ENCODE measurements at regions not wholly inside any gene's neighbourhood (a gene's known extent, or its start where the extent isn't known, plus 50 kb on each side); places are given as distances from the start of the nearest gene placed in this dataset.

DNA sequence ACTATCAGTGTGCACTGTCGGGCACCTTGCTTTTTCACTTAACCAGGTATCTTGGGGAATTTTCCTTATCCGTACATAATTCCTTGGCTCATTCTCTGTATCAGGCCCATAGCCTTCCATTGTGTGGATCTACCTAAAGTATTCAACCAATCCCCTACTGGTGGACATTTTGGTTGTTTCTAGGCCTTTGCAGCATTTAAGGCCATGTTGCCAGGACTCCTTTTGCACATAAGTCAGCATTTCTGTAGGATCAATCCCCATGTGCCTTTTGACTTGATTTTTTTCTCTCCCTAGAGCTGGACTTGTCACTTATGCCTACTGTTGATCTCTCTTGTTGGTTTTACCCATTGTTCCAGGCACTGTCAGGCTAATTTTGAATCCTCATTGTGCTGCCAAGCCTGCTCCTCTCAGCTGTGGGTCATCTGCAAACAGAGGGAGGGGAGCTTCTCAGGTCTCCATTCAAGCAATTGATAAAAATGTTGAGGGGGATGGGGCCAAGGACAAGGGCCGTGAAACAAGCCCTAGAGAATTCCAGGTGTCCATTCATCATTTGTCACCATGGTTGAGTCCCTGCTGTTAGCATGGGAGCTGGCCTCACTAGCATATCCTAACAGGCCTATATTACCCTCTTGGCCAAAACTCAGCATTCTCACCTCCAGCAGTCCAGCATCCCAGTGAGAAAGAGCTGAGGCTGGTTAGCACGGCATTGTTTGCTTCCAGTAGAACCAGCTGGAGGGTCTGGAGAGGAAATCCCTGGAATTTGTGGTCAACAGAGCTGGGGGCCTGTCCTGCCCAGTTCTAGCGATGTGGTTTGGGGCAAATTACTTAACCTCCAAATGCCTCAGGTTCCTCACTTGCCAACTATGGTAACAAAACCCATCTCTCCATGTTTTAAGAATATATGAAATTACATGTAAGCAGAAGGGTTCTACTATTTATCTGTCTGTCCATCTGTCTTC lies 178.4 kb downstream of the MRPL14 start:
- DNase-seq (no peak), ATAC-seq (ENCODE audit: insufficient read depth, low read depth) (no peak)
- Histone ChIP-seq H3K4me2 (ENCODE audit: insufficient read depth, low read length) (no peak overlapping the region), H3K9ac (ENCODE audit: low read depth, low read length) (no peak overlapping the region), H4K20me1 (ENCODE audit: insufficient read depth, low read length) (no peaks in the 10 kb centered on the region), H2AFZ (ENCODE audit: low read depth, low read length) (no peak overlapping the region), H3K27me3 (ENCODE audit: insufficient read depth, low read length, poor library complexity) (peaks cover 5% of the 10 kb centered on the region), H3K27ac (ENCODE audit: low read length) (no peak overlapping the region), H3K4me1 (ENCODE audit: insufficient read depth, low read length) (no peaks in the 10 kb centered on the region), H3K4me3 (ENCODE audit: low read depth in 1 of 2, low read length in 2 of 2) (no peak overlapping the region), H3K79me2 (ENCODE audit: insufficient read depth, low read length) (no peaks in the 10 kb centered on the region), H3K9me3 (ENCODE audit: insufficient read depth, low read length, severe bottlenecking) (peaks cover 14% of the 10 kb centered on the region), H3K36me3 (ENCODE audit: insufficient read depth, low read length) (no peaks in the 10 kb centered on the region)
- TF ChIP-seq, protein P1, sequence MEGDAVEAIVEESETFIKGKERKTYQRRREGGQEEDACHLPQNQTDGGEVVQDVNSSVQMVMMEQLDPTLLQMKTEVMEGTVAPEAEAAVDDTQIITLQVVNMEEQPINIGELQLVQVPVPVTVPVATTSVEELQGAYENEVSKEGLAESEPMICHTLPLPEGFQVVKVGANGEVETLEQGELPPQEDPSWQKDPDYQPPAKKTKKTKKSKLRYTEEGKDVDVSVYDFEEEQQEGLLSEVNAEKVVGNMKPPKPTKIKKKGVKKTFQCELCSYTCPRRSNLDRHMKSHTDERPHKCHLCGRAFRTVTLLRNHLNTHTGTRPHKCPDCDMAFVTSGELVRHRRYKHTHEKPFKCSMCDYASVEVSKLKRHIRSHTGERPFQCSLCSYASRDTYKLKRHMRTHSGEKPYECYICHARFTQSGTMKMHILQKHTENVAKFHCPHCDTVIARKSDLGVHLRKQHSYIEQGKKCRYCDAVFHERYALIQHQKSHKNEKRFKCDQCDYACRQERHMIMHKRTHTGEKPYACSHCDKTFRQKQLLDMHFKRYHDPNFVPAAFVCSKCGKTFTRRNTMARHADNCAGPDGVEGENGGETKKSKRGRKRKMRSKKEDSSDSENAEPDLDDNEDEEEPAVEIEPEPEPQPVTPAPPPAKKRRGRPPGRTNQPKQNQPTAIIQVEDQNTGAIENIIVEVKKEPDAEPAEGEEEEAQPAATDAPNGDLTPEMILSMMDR (IDR thresholded peaks at IDR 0.05; ENCODE audit: borderline replicate concordance, extremely low read depth, low read length, poor library complexity, severe bottlenecking) = no peak
- TF ChIP-seq EZH2 (IDR thresholded peaks at IDR 0.05; ENCODE audit: borderline replicate concordance, low read depth, low read length, severe bottlenecking) = no peak

DNA sequence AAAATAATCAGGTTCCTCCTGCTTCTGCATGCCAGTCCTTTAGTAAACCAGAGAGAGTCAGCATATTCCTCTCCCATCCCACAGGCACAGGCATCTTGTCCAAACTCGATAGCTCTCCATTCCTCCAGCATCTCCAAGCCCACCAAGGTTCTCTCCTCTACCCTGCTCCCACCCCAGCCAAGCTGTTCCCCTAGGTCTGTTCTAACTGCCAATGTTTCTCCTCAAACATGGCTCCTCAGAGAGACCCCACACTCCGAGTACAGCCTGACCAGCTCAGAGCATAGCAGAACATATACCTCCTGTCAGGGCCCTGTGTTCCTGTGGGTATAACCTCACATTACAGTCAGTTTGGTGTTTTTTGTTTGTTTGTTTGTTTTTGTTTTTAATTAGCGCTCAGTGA lies 177.8 kb downstream of the VEGFA start:
- Histone ChIP-seq H3K9me3 (ENCODE audit: insufficient read depth, low read length, severe bottlenecking) (peaks cover 14% of the 10 kb centered on the region), H4K20me1 (ENCODE audit: insufficient read depth, low read length) (no peaks in the 10 kb centered on the region), H3K36me3 (ENCODE audit: insufficient read depth, low read length) (no peaks in the 10 kb centered on the region), H2AFZ (ENCODE audit: low read depth, low read length) (no peak overlapping the region), H3K27me3 (ENCODE audit: insufficient read depth, low read length, poor library complexity) (peaks cover 5% of the 10 kb centered on the region), H3K4me3 (ENCODE audit: low read depth in 1 of 2, low read length in 2 of 2) (no peak overlapping the region), H3K9ac (ENCODE audit: low read depth, low read length) (no peak overlapping the region), H3K79me2 (ENCODE audit: insufficient read depth, low read length) (no peaks in the 10 kb centered on the region), H3K4me1 (ENCODE audit: insufficient read depth, low read length) (no peaks in the 10 kb centered on the region), H3K4me2 (ENCODE audit: insufficient read depth, low read length) (no peak overlapping the region), H3K27ac (ENCODE audit: low read length) (no peak overlapping the region)
- DNase-seq (no peak), ATAC-seq (ENCODE audit: insufficient read depth, low read depth) (no peak)
- no peak for TF ChIP-seq EZH2 (IDR thresholded peaks at IDR 0.05; ENCODE audit: borderline replicate concordance, low read depth, low read length, severe bottlenecking)
- TF ChIP-seq, protein P1 (IDR thresholded peaks at IDR 0.05; ENCODE audit: borderline replicate concordance, extremely low read depth, low read length, poor library complexity, severe bottlenecking) = no peak

DNA sequence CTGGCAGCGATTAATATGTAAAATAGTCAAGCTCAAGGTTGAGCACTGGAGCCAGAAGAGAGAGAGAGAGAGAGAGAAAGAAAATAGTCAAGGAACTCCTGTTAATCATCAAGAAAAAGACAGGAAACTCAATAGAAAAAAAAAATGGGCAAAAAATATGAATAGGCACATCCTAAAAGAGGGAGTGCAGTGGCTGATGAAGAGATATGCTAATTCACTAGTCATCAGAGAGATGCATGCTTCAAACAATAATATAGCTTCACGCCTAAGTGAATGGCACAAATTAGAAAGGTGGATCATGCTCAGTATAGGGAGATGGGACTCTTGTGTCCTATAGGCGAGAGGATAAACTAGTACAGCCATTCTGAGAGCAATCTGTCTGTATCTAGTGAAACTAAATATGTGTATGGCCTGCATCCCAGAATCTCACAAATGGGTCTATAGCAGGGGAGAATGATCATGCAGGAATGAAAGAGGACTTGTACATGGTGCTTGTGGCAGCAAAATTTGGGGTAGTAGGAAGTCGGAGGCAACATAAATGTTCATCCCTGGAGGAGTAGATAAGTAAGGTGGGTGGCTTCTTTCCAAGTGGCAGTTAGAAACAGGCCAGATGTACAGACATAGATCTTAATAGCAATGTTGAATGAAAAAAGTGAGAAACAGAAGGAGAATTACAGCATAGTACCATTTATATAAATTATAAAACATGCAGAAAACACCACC lies 176.8 kb downstream of the VEGFA start:
- H4K20me1 ChIP-seq (ENCODE audit: insufficient read depth, low read length) = no peaks in the 10 kb centered on the region
- no peak for TF ChIP-seq EZH2 (IDR thresholded peaks at IDR 0.05; ENCODE audit: borderline replicate concordance, low read depth, low read length, severe bottlenecking)
- TF ChIP-seq, protein P1 (IDR thresholded peaks at IDR 0.05; ENCODE audit: borderline replicate concordance, extremely low read depth, low read length, poor library complexity, severe bottlenecking) = no peak
- no peak overlapping the region for H3K9ac ChIP-seq (ENCODE audit: low read depth, low read length)
- no peak overlapping the region for H3K4me3 ChIP-seq (ENCODE audit: low read depth in 1 of 2, low read length in 2 of 2)
- peaks cover 5% of the 10 kb centered on the region for H3K27me3 ChIP-seq (ENCODE audit: insufficient read depth, low read length, poor library complexity)
- H3K4me1 ChIP-seq (ENCODE audit: insufficient read depth, low read length) = no peaks in the 10 kb centered on the region
- no peak overlapping the region for H3K4me2 ChIP-seq (ENCODE audit: insufficient read depth, low read length)
- no peaks in the 10 kb centered on the region for H3K79me2 ChIP-seq (ENCODE audit: insufficient read depth, low read length)
- ATAC-seq (ENCODE audit: insufficient read depth, low read depth) (no peak), DNase-seq (no peak)
- no peaks in the 10 kb centered on the region for H3K36me3 ChIP-seq (ENCODE audit: insufficient read depth, low read length)
- no peak overlapping the region for H3K27ac ChIP-seq (ENCODE audit: low read length)
- H2AFZ ChIP-seq (ENCODE audit: low read depth, low read length) = no peak overlapping the region
- H3K9me3 ChIP-seq (ENCODE audit: insufficient read depth, low read length, severe bottlenecking) = peaks cover 14% of the 10 kb centered on the region

Data from DND-41 (cell line).